Muscle of arm (tissue), 1 donor: ENCODE measurements at regions not wholly inside any gene's neighbourhood (a gene's known extent, or its start where the extent isn't known, plus 50 kb on each side); places are given as distances from the start of the nearest gene placed in this dataset.

Experiments
- DNase-seq: peaks from one replicate; pipeline ENCODE4 v3.0.0-alpha.2; 2013

DNA sequence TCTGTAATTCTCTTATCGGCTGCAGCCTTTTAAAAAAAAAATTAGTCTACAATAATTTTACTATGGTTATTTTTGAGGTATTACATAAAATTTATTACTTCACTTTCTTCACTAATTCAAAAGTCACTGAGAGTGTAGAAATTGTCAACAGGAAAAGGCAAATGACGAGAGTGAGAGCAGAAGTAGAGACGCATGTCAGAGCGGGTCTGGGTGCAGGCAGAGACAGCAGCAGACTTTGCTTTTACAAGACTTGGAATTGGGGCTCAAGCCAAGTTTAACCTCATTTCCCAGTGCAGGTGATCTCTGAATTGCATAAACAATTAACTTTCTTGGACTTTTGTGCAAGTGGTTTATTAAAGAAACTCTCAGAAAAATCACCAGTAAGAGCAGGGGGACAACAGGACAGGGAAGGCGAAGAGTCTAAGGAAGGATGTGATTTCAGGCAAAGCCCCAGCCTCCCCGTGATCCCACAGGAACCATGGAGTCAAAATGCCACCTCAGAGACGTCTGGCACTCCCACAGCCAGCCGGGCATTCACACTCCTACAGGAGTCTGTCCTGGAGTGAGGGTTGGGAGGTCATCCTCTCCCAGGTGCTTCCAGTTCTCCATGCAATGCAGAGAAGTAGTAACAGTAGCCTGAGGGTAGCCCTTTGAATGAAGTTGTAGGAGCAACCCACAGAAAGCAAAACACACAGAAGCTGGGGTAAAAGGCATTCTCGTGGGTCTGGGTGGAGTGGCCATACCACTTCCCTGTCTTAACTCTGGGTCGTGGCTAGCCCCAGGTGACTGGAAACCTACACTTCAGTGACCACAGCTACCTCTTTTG is 274.0 kb upstream of the TGFBR2 start:
- no peak for DNase-seq

DNA sequence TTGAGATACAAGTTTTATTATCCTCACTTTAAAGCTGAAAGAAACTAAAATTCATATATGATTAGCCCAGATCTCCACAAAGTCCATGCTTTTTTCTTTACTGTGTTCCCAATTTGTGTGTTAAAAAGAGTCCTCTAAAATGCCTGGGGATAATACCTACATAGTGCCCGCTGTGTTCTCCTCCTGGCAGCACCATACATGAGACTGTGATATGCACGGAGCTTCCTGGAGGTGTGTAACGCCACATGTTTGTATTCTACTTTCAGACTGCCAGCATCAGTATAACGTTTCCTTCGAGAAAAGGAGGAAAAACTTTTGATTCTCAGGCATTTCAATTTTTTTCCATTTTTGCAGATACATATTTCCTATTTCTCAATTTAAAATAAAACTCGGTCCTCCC is 273.3 kb upstream of the TGFBR2 start:
- no peak for DNase-seq

DNA sequence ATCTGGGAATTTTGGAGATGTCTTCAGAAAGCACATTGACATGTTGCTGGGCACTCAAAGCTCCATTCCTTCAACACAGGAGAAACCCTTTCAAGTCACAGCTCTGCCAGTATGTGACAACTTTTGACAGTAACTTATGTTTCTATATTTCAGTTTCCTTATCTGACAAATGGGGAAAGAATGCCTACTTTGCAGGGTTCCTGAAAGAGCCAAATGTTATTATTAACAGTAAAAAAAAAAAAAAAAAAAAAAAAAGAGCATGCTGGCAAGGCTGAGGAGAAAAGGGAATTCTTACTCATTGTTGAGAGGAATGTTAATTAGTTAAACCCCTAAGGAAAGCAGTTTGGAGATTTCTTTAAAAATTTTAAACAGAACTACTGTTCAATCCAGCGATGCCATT is 272.5 kb upstream of the TGFBR2 start:
- DNase-seq = no peak

DNA sequence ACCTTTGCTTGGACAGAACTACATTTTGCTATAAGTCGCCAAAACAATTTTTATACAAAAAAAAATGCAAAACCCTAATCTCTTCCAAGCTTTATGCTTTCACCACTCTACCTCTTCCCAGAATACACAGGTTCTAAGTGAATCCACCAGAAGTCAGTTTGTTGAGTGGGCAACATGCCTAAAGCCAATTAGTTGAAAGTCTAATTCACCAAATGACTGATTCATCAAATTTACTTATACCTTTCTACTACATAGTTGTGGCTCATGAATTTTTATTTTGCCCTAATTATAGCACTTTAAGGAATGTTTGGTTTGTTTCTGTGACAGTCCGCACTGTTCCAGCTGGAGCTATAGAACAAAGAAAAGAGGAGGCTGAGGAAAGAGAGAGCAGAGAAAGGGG is 265.9 kb upstream of the TGFBR2 start:
- no peak for DNase-seq

DNA sequence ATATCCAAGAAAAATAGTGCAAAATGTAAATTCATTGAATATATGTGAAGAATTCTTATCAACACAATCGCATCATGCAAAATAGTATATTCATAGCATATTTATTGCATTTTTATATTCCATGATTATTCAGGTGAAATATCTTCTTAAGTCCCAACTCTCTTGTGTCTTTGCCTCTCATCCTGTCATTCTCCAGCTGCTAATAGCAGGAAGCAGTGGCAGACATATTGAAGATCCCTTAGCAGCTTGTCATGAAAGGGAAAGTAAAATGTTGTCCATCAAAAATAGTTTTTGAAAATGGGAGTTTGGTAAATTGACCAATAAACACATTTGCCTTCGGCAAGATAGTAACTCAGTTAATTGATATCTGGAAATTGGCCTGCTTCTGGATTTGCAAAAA is 265.3 kb upstream of the TGFBR2 start:
- no peak for DNase-seq

DNA sequence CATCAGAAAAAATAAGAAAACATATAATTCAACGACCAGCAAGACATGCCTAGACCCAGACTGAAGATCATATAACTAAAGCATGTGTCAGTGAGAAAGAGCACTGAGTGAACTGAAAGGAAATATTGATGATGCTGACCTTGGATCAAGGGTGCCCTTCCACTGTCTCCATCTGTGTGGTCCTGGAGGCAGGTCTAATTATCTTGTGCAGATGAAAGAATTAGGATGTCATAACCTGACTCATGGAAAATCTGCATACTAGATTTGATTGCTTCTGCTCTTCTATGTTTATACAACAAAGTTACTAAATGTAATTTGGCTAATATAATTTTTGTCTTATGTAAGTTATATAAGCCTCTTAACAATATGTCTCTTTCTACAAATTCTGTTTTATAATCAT is 264.6 kb upstream of the TGFBR2 start:
- no peak for DNase-seq

DNA sequence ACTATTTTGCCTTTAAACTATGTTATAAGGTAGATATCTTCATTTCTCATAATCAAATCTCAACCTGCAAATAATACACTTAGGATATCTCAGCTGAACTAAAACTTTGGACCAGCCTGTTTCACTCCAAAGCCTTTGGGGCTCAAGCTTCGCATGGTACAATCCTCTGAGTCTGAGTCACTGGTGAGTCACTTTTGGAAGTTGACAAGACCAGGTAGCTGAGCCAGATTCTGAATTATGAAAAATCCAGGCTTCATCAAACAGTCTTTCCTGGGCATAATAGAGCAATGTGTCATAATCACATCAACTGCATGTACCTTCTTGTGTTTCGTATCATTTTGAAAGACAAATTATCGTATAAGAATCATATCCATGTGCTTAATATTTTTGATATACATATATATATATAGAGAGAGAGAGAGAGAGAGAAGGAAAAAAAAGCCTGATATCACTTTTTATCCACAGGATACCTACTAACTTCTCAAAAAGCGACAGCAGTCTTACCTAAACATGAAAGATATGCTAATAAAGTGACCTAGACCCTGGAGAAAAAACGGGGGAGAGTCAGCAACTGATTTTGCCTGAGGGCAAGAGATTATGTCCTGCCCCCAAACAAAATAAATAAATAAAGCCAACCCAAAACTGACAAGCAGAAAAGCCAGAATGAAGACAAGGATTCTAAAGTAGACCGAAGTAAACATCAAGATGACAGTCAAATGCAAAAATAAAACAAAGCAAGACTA is 263.9 kb upstream of the TGFBR2 start:
- DNase-seq = no peak

DNA sequence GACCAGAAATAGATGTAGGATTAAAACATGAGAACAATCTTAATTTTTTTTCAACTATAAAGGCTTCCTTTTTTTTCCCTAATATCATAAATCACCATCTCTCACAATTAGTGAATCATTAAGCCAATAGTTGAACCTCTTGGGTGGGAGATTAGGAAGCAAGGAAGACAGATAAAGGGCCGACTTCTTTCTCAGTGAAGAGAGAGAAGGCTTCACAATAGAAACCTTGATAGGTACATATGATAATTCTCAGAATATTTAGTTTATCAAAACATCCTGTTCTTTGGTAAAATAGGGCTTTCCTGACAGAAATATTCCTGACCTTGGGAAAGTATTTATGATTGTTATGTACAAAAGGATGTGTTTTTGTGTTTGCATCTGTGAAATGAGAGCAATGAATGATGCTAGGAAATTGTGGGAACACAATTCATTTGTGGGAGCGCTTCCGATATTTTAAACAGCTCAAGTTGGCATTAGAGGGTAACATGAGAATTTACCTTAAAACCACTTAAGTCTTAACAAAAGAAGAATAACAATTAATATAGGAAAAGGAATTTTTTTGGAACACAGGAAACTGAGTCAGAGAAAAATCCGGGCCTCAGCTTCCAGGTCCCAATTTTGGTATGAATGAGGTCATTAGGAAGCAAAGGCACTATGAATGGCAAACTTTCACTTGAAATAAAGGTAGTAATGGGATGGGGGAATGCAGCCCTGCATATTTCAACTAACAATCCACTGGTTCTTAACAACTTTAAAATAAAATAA is 263.2 kb upstream of the TGFBR2 start:
- no peak for DNase-seq

DNA sequence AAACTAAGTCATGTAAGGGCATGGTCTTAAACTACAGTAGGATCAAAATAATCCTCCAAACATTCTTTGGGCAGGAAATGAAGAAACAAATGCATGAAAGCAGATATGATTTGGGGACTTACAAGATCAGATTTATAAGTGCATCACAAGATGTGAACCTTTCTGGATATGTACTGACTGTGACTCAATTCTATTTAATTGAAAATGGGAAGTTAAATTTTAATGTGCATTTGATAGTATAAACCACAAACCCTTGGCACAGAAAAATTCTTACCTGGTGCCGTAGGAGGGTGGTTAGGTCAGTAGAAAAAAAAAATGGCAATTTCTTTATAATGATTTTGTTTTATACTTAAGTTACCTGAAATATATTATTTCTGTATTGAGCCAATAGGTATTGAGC is 262.5 kb upstream of the TGFBR2 start:
- no peak for DNase-seq

DNA sequence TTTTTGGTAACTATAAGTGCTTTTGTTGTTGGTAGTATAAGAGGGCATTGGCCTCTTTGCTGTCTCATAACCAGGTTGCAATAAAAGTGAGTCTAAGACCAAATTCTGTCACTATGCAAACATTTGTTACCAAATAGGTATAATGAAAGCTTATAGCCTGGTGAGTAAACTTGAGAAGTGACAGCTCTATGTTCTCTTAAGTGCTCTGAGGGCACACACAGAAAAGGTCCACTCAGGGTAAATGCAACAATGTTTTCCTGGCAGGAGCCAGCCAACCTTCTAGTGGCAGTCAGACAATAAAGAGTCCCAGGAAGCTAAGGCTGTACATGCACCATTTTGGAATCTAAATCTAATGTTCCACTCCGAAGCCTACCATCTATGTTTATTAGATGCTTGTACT is 262.1 kb upstream of the TGFBR2 start:
- no peak for DNase-seq

DNA sequence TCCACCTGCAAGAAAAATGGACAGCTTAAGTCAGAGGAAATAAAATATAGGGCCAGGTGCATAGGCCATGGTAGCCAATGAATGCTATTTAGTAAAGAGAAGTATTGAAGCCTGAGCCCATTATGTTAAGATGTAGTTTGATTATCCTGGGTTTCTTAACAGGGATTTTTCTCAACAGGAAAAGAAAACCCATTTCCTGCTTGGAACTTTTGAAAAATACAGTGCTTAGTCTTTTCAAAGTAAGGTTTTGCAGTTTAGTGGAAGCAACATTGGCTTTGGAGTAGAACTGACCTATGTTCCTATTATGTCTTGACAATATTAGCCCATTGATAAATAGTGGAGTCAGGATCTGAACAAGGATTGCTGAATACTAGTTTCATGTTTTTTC is 259.5 kb upstream of the TGFBR2 start:
- DNase-seq = no peak

DNA sequence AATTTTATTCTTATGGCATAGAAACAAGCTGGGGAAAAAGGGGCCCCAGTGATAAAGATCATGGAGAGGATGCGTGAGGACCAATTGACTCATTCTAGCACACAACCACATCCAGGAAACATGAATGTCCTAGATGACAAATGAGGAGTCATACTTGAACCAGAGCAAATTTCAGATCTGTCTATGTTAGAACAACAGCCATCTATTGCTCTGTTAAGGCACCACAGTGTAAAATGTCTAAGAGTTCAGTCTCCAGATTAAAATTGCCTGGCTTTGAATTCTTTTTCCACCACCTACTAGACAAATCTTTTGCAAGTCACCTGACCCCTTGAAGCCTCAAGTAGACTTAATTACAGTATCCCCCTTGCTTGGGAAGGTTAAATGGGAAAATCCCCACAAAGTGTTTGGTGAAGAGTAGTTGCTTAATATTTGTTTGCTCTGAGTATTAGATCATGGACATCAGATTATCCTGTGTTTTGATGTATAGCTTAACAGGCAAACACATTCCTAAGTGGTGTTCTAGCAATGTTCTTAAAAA is 258.7 kb upstream of the TGFBR2 start:
- DNase-seq = no peak

DNA sequence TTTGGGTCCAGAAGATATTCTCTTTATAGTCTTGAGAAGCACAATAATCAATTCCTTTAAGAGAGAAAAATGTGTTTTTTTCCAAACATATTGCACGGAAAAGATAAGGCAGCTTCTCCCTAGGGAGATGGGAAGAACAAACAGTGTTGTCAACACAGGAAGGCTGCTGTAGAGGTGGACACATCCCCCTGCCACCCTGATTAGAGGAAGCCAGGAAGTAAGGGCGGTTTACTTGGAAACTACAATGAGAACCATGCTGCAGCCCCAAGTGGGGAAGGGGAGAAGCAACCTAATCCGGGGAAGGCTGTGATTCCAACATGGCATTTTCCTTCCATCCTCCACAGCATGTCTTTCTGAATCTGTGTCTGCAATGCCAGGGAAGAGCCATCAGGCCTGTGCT is 256.9 kb upstream of the TGFBR2 start:
- DNase-seq = no peak

DNA sequence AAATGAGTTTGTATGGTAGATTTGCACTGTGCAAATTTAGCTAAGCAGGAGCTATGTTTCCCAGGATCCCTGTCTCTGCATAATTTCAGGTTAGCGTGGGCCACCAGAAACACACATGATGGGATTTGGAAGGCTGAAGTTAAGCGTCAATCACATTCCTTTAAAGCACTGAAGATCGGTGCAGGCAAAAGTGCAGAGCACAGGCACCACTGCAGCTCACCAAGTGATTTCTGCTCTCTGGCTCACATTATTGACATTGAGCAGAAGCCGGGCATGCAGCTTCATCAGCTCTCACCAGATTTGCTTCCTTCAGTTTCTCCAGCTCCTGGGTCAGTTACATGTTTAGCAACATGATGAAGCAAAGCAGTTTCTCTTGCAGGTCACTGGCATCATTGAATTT is 256.4 kb upstream of the TGFBR2 start:
- DNase-seq = no peak

DNA sequence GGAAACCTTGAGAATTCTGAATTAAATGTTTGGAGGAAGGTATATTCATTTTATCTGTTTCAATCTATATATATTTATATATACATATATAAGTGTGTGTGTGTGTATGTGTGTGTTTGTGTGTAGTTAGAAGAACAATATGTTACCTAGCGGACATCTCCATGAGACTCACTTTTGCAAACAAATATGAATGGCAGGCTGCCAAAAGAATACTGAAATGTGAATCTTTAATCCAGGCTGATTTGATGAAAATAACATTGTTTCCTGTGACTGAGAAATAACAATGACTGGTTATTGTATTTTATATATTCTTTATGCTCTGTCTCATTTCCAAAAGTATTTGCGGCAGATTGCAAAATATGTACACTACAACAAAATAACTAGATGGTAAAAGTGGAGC is 255.5 kb upstream of the TGFBR2 start:
- DNase-seq = no peak

DNA sequence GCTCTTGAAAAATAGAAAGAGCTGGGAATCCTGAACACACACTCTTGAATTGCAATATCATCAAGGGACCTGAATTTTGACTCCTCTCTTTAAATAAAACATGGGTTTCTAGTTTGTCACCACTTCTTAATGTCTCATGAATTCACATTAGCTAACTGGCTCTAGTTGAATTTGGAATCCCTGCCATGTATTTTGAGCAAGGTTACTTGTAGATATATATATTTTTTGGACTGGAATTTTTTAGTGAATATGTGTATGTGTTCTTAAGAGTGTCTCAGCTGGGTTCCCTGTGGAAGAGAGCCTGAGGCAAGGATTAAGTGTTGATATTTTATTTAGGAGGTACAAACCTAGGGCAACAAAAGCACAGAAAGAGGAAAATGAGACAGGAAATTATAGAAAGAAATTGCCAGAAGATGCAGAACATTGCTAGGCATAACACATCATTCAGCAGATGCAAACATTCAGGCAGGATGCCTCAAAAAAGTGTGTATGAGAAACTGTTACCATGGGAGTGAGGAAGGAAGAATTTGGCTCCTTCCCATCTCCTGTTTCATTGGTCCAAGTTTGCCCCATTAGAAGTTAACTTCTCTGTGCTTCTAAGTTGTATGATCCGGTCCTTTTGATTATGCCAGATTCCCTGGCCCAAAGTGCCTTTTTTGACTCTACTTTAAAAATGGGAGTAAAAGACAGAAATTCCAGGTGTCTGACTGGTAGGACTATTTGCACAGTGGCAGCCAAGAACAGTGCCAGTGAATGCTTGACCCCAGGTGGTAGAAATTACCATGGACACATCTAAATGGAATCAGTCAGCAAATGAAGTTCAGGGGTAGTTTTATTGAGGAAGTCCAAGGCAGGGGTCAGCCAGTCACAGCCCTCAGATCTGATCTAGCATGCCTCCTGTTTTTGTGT is 253.7 kb upstream of the TGFBR2 start:
- no peak for DNase-seq

DNA sequence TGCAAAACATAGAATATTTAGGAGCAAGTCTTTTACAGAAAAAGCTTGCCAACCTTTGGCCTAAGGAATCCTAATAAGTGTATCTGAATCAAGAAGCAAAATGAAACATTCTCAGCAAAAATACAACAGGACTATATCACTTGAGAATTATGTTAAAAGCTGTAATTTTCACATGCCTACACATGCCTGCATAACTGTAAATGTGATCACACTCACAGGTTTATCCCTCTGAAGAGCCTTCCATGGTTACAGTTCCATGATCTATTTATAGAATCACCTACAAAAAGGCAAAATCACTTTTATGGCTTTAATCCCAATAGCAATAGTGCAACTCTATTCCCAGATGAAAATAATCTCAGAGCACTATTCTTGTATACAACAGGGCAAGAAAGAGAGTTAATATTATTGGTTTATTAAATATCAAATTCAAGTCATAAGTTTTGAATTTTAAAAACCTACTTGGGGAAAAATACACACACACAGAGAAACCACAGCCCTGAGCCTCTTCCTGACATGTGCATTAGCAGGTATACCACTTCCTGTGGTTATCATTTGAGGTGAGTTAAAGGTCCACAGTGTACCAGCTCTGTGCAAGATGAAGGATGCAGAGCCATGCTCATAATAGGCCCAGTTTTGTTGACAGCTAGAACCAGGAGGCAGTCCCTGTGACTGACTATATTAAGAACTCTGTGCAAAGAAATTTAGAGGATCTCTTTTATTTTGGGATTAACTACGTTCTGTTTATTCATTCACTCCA is 252.5 kb upstream of the TGFBR2 start:
- no peak for DNase-seq

DNA sequence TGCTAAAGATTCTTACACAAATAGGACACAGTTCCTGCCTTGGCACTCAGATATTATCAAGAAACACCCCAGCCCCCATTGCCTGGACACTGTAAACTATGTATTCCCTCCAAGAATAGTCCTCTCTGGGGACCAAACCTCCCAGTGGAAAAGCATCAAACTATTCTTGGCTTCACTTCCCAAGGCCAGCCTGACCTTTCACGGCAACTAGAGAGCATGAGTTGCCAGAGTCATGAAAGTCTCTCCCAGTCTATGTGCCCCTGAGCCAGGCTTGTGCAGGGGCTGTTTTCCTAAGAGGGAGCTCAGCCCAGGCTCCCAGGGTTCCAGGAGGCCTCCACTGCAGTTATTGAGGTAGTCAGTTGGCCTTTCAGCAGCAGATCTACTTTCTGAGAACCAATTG is 251.9 kb upstream of the TGFBR2 start:
- no peak for DNase-seq

DNA sequence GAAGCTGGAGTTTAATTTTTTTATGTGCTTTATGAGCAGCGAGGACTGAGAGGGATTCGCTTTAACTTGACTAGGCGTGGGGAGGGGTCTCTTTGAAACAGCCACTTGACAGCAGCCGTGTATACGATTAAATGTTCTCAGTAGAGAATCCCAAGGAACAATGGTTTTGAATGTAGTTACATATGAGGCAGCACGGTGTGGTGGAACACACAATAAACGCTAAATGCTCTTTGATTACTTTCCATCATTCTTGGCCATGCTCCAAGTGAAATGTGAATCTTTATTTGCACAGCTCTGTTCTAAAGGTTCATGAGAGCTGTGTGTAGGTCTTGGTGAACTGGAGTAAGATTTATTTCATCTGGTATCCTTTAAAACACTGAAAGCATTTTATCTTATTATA is 251.4 kb upstream of the TGFBR2 start:
- DNase-seq = no peak

DNA sequence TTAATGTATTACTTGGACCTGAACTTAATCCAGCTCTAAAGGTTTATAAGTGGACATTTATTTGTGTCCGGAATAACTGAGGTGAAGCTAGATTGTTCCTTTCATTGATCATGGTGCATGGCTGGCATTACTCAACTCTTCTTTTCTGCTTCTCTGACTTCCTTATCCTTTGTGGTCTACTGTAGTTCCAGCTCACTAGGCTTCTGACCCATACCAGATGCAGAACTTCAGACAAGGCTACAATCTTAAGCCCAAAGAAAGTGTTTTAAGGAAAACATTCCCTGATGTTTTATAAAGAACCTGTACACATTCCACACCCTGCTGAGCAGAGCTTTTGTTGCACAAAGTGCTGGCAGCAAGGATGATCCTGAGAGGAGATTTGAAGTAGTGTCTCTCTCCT is 250.8 kb upstream of the TGFBR2 start:
- DNase-seq = no peak
